ELF-1 (cell line): ENCODE measurements at regions not wholly inside any gene's neighbourhood (a gene's known extent, or its start where the extent isn't known, plus 50 kb on each side); places are given as distances from the start of the nearest gene placed in this dataset.

Experiments used
- DNase-seq: peaks from one replicate; pipeline ENCODE4 v3.0.0-alpha.2; 2016; ENCODE audit warnings: low read depth, low spot score

DNA sequence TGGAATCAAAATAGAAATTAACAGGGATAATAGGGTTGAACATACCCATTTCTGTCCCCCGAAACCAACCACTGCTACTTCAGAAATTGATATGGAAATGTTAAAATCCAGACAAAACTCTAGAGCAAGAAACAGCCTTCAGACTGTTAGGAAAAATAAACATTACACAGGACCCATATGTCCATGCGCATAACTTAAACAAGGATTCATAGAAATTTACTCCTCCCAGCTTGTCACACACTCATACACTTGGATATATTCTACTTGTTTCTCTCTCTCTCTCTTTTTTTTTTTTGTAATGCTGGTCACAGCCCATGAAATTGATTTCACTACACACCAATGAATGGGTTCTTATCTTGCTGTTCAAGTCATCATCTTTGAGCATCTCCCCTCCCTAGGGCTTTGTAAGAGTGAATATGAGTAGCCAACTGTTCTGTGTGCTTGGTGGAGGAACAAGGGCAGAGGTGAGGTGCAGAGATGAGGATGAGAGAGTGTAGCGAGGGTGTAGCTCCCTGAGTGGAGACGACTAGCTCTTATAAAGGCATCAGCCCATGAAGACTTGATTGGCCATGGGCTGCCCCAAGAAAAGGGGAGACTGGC is 61.8 kb upstream of the MLN start:
- no peak for DNase-seq

DNA sequence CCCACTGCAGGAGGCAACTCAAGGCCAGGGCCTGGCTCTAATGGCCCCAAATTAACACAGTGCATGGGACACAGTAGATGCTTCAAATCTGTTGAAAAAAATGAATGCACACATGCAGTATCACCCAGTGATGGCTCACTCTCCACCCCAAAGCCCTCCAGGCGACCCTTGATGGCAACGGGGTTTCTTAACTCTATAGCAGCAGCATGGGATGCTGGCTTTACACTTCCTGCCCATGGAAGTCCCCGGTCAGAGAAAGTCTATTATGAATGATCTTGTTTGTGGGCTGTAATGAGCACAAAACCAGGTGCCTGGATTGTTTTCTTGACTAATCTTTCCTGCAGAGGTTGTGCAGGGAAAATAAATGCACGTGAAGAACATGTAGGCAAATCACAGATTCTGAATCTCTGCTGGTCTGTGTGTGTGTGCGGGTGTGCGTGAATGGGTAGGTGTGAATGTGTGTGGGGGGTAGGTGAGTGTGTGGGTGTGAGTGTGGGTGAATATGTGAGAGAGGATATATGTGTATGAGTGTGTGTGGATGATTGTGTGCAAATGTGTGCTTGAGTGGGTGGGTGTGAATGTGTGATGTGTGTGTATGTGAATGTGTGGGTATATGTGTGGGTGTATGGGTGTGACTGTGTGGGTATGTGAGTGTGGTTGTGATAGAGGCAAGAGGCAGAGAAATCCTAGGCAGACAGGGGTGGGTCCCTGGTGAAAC is 60.1 kb upstream of the MLN start:
- DNase-seq, result no peak

DNA sequence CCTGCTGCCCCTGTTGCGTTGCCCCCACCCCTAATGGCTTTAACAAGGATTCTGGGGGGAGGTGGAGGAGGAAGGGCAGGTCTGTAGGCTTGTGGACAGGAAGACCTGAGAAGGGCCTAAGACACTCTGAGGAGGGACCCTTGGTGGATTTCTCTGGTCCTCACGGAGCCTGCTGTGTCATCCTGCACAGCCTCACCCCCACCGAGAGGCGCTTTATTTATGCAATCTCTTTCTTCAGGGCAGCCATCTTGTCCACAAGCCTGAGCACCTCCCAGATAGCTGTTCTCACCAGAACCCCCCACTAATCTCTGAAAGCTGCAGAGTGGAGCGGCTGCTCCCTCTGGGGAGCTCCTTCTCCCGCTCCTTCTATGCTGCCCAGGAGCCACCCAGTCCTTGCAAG is 59.3 kb upstream of the MLN start:
- DNase-seq, result no peak

DNA sequence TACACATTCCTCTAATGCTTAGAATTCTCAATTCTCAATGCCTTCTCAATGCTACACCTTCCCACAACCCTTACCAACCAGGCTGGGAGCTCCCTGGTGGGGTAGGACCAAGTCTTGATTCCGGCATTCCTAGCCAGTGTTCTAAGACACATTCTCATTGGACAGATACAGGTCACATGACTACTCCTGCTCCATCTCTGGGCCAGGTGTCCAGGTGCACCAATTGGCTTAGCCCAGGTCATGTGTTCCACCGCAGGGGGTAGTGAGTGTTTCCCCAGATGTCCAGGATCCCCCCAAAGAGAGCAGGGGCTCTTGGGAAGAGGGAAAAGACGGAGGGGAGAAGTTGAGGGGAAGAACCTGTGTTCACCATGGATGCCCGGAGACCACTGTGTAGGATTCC is 58.7 kb upstream of the MLN start:
- no peak for DNase-seq

DNA sequence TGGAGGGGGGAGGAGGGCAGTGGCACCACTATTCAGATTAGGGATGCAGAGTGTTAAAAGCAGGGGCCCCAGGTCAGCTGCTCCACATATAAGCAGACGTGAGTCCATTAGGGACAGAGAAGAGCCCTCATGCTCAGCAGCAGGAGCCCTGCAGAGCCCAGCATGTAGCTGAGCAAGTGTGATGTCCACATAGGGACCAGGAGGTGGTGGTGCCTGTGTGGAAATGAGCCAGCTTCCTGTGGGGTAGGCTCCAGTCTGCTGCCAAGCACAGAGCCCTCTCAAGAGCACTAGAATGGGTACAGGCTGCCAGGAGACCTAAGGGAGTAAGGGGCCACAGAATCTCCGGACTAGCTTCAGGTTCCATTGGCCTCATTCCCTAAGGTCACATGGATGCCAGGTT is 57.9 kb upstream of the MLN start:
- no peak for DNase-seq

GRCh38 chr6:33860706-33861474 is 57.1 kb upstream of the MLN start:
- DNase-seq, result no peak

GRCh38 chr6:33860006-33860405 is 56.2 kb upstream of the MLN start:
- DNase-seq, result no peak

GRCh38 chr6:33858804-33859505 is 55.2 kb upstream of the MLN start:
- no peak for DNase-seq

DNA sequence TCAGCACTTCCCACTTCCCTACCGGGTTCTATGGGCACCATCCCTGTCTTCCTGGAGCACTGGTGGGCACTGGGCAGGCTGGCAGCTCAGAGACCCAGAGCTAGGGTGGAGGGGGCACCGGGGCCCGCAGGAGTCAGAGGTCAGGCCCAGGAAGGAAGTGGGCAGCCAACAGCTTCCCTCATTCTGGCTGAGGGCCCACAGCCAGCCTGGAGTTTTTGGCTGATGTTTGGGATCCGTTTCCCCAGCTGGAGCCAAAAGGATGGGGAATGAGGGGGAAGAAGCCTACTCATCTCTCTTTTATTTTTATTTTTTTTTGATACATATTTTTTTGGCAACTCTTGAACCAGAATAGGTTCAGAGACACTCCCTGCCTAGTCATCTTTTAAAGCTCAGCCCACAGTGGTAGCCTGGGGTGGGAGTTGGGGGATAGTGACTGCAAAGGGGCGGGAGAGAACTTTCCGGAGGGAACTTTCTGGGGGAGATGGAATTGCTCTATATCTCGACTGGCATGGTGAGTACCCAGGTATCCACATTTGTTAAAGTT is 54.2 kb upstream of the MLN start:
- DNase-seq, result no peak

DNA sequence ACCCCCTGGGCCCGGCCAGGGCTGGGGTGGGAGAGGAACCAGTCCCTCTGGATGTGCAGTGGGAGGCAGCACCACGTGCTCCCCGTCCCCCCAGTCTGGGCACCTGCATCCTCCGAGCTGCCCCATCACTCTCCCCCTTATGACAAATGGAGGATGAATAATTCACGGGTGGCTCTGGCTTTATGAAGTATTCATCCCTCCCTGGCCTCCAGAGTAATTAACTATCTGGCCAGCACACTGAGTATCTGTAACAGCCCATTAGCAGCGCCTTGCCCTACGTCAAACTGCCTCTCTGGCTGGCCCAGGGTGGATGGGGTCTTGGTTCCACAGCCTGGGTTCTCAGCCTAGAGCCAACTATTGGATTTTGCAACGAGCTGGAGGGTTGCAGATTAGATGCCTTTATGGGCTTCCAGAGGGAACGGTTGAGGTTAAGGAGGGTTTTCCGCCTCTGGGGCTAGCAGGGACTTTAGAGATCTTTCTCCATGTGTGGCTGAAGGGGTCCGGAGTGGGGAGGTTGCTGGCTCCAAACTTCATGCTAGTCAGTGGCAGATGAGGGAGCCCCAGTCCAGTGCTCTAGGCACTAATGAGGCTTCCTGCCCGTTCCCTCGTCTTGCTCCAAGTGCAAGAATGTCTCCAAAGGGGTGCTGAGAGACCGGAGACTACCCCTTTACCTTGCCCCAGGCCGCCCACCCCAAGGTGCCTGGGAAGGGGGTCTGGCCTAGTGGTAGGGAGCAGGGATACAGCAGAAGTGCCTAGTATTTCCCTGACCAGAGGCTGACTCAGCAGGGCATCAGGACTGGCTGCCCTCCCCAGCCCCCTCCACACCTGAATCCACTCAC is 53.5 kb upstream of the MLN start:
- no peak for DNase-seq

- no peak for DNase-seq
Observed at GRCh38 chr6:33856655-33857054, 52.9 kb upstream of the MLN start.

DNA sequence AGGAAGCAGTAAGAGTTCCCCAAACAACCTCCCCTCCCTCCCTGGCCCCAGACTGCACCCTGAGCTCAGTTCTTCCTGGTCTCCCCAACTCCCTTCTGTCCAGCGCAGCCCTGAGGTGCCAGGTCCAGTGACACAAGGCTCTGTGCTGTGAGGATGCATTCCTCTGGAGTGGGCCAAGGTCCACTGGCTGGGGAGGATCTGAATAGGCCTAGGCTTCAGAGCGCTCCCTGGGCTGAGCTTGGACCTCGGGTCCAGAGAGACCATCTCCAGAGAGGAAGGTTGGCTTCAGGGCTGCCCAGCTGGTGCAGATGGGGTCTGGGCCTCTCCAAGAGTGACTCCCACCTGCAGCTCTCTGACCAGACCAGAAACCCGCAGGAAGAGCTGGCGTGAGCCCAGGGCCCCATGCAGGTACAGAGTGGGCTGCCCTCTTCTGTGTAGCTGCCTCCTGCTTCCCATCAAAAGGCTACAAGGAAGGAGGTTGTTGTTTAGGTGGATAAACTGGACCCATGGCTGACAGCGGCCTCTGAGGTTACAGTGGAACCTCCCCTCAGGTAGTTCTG is 52.3 kb upstream of the MLN start:
- no peak for DNase-seq

- DNase-seq, result peak; percentile 50
Observed at GRCh38 chr6:33854572-33855030, 50.8 kb upstream of the MLN start.

DNA sequence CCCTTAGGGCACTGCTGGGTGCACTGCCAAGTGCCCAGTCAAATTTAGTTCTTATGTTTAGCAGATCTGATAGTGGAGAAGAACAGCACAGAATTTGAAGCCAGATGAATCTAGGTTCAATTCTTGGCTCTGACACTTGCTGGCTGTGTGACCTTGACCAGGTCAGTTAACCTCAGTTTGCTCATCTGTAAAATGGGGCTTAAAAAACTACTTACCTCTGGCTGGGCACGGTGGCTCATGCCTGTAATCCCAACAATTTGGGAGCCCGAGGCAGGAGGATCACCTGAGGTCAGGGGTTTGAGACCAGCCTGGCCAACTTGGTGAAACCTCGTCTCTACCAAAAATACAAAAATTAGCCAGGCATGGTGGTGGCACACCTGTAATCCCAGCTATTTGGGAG is 49.9 kb upstream of the MLN start:
- no peak for DNase-seq
